ENCODE measurements at regions not wholly inside any gene's neighbourhood (a gene's known extent, or its start where the extent isn't known, plus 50 kb on each side); places are given as distances from the start of the nearest gene placed in this dataset.

DNA sequence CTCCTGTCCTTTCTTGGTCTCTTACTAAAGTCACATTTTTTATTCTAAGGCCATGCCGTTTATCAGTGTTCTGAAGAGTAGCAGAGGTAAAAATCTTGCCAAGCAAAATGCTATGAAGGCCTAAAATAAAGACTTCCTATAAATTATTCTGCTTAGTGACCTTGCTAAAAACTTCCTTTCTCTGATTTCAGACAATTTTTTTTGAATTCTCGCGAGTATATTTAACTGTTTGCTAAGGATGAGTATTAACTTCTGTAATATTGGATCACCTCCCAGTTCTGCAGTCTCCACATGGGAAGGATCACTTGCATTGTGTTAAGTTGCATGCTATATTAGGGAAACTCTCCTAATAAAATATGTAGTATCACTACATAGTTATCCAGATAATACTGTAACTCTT lies 123.4 kb upstream of the SNX7 start:
- TF ChIP-seq, protein P1, sequence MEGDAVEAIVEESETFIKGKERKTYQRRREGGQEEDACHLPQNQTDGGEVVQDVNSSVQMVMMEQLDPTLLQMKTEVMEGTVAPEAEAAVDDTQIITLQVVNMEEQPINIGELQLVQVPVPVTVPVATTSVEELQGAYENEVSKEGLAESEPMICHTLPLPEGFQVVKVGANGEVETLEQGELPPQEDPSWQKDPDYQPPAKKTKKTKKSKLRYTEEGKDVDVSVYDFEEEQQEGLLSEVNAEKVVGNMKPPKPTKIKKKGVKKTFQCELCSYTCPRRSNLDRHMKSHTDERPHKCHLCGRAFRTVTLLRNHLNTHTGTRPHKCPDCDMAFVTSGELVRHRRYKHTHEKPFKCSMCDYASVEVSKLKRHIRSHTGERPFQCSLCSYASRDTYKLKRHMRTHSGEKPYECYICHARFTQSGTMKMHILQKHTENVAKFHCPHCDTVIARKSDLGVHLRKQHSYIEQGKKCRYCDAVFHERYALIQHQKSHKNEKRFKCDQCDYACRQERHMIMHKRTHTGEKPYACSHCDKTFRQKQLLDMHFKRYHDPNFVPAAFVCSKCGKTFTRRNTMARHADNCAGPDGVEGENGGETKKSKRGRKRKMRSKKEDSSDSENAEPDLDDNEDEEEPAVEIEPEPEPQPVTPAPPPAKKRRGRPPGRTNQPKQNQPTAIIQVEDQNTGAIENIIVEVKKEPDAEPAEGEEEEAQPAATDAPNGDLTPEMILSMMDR (IDR thresholded peaks at IDR 0.05; ENCODE audit: low read depth, low read length, poor library complexity, severe bottlenecking) = no peak
- TF ChIP-seq EZH2phosphoT487 (IDR thresholded peaks at IDR 0.05; ENCODE audit: borderline replicate concordance, low read length) = no peak

All from DOHH2 (cell line).